Activated T-cell treated with anti-CD3 and anti-CD28 coated beads for 24 hours (primary cell): ENCODE measurements at regions not wholly inside any gene's neighbourhood (a gene's known extent, or its start where the extent isn't known, plus 50 kb on each side); places are given as distances from the start of the nearest gene placed in this dataset.
"Not testable (repeated sequence)": the region's sequence is repeated elsewhere in the genome, so short reads cannot be mapped to it uniquely, and the experiment has no call there.

Experiments
- DNase-seq: peaks from one replicate; pipeline ENCODE4 v3.0.0-alpha.2; 2020; ENCODE audit warnings: low read depth

- no peak for DNase-seq
Observed at GRCh38 chr14:22251090-22251489, 337.9 kb downstream of the DAD1 start.

GRCh38 chr14:22249770-22250169, 339.3 kb downstream of the DAD1 start:
- DNase-seq, result no peak

GRCh38 chr14:22243971-22244581, 344.9 kb downstream of the DAD1 start:
- no peak for DNase-seq

GRCh38 chr14:22238320-22238719, 350.7 kb downstream of the DAD1 start:
- not testable (repeated sequence) for DNase-seq

GRCh38 chr14:22233377-22233776, 355.6 kb downstream of the DAD1 start:
- DNase-seq, result no peak

- DNase-seq, result no peak
Observed at GRCh38 chr14:22232933-22233332, 356.1 kb downstream of the DAD1 start.

GRCh38 chr14:22232486-22232885, 356.5 kb downstream of the DAD1 start:
- no peak for DNase-seq

- no peak for DNase-seq
Observed at GRCh38 chr14:22231018-22231417, 358.0 kb downstream of the DAD1 start.

GRCh38 chr14:22230517-22230916, 358.5 kb downstream of the DAD1 start:
- no peak for DNase-seq

- DNase-seq, result no peak
Observed at GRCh38 chr14:22227084-22227483, 361.9 kb downstream of the DAD1 start.

GRCh38 chr14:22226381-22226780, 362.6 kb downstream of the DAD1 start:
- DNase-seq, result no peak

GRCh38 chr14:22225516-22226140, 363.4 kb downstream of the DAD1 start:
- no peak for DNase-seq

- no peak for DNase-seq
Observed at GRCh38 chr14:22221508-22221907, 367.5 kb downstream of the DAD1 start.

GRCh38 chr14:22220427-22220826, 368.6 kb downstream of the DAD1 start:
- no peak for DNase-seq

GRCh38 chr14:22218728-22219127, 370.3 kb downstream of the DAD1 start:
- no peak for DNase-seq

GRCh38 chr14:22213120-22213519, 375.9 kb downstream of the DAD1 start:
- DNase-seq, result no peak

GRCh38 chr14:22210906-22211305, 378.1 kb downstream of the DAD1 start:
- DNase-seq, result no peak

GRCh38 chr14:22210026-22210425, 379.0 kb downstream of the DAD1 start:
- no peak for DNase-seq

GRCh38 chr14:22203036-22203435, 386.0 kb downstream of the DAD1 start:
- no peak for DNase-seq

- no peak for DNase-seq
Observed at GRCh38 chr14:22202313-22202712, 386.7 kb downstream of the DAD1 start.

GRCh38 chr14:22200977-22201605, 387.9 kb downstream of the DAD1 start:
- DNase-seq, result no peak

GRCh38 chr14:22200131-22200530, 388.9 kb downstream of the DAD1 start:
- DNase-seq, result not testable (repeated sequence)

GRCh38 chr14:22194664-22195063, 394.4 kb downstream of the DAD1 start:
- DNase-seq, result no peak
